Umbilical cord (tissue), 1 donor: ENCODE measurements at regions not wholly inside any gene's neighbourhood (a gene's known extent, or its start where the extent isn't known, plus 50 kb on each side); places are given as distances from the start of the nearest gene placed in this dataset.
"Not testable (repeated sequence)": the region's sequence is repeated elsewhere in the genome, so short reads cannot be mapped to it uniquely, and the experiment has no call there.

Source experiments
- DNase-seq: peaks from one replicate; pipeline ENCODE4 v3.0.0-alpha.2; 2015; ENCODE audit warnings: low spot score

DNA sequence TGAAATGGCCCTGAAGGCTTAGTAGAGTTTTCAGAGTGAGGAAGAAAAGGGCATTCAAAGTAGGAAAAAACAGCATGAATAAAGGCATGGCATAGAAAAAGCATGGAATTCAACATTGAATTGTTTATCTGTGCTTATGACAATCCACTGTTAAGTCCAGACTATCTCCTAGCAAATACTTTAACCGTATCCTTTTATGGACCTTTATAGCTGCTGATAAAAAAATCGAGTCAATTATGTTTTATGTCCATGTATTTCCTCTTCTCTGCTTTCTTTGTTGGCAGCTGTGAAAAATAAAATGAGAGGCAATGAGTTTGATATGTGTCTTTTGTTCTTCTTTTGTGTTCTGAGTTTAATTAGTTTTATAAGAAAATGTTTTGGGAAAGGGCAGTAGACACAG lies 70.4 kb downstream of the TDRD15 start:
- no peak for DNase-seq

DNA sequence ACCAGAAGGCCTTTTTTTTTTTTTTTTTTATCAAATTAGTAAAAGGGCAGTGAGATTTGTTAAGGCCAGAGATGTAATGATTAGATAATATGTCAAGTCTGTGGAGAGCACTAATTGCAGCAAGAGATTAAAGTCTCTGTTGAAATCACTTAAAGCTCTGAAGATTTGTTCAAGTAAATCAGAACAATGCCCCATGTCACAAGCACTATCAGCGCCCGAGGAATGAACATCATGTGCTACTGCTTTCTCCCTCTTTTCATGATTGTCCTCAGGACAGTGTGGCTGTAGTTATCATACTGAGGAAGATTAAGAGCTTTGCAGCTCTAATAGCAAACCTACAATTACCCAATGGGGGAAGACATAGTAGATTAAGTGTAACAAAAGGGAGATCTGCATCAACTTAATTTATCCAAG lies 71.1 kb downstream of the TDRD15 start:
- DNase-seq, result no peak

DNA sequence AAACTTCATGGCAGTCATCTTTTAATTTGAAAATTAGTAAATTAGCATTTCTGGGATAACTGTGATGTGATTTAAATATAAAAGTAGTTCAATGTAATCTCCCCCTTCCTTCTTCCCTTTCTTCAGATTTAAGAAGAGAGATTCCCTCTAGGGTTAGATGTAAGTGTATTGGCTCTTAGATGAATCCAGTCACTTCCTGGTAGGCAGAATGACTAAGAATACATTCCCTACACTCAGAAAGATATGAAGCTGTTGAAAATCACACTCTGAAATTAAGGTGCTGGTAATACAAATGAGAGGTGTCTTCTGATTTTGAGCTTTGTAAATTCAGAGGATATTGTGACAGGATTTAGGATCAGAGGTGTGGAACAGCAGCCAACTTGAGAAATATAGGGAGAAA lies 71.6 kb downstream of the TDRD15 start:
- no peak for DNase-seq

DNA sequence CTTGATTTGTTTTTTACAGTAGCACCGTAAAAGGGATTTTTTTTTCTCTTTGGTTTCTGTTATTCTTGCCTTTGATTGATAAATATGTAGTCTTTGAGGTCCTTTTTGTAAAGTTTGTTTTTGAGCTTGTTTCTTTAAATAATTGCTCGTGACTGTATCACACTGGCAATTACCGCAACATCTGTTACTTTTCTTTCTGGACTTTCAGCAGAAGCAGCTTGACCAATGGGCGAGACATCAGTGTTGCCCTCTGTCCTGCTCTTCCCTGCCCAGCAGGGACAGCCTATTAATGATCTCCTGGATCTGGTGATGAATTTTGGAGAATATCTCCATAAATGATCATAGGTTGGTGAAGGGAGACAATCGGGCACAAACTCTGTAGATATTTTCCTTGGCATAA lies 74.9 kb downstream of the TDRD15 start:
- no peak for DNase-seq

DNA sequence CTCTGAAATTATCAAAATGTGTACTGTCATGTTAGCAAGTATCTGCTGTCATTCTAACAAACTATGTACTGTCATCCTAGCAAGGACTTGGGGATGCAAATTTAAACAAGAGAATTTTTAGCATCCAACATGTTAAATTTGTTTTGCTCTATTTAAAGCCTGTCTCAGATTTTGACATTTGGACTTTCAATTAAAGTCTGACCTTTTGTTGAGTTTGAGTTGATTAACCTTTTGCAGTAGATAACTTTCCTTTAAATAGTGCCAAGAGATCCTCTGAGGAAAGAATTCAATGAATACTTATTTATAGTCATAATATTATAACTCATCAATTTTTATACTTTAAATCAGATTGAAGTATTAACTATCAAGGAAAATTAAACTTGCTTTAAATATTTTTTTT lies 80.2 kb downstream of the TDRD15 start:
- no peak for DNase-seq

DNA sequence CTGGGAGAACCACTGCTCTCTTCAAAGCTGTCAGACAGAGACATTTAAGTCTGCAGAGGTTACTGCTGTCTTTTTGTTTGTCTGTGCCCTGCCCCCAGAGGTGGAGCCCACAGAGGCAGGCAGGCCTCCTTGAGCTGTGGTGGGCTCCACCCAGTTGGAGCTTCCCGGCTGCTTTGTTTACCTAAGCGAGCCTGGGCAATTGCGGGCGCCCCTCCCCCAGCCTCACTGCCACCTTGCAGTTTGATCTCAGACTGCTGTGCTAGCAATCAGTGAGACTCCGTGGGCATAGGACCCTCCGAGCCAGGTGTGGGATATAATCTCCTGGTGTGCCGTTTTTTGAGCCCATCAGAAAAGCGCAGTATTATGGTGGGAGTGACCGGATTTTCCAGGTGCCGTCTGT lies 90.3 kb downstream of the TDRD15 start:
- not testable (repeated sequence) for DNase-seq

DNA sequence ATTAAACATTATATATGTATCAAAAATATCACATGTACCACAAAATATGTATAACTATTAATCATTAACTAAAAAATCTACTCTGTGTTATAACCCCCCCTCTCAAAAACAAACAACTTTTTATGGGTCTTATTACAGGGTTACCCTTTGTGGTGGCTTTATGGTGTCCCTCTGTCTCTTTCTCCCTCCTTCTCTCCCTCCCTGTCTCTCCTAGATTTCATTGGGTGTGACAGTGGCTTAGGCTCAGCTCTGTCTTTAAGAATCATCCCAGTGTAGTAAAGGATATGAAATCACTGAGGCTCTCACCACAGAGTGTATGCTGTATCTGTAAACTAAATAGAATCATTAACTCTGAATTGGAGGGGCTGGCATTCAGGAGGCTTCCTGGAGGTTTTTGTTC lies 93.7 kb downstream of the TDRD15 start:
- no peak for DNase-seq

DNA sequence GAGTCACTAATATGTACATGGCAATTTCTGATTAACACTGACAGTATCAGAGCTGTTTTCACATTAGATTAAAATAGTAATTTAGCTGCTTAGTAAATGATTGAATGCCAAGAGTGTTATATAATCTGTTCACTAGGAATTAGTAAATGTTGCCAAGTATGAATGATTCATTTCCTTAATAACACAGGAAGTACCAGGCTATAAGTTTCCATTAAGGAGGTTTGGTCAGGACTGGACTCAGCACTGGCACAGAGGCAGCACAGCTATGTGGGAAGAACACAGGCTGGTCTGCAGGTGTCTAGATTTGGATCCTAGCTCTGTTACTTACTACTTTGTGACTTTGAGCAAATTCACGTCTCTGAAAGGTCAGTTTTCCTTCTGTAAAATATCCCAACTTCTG lies 97.2 kb downstream of the TDRD15 start:
- DNase-seq, result peak; percentile 14

DNA sequence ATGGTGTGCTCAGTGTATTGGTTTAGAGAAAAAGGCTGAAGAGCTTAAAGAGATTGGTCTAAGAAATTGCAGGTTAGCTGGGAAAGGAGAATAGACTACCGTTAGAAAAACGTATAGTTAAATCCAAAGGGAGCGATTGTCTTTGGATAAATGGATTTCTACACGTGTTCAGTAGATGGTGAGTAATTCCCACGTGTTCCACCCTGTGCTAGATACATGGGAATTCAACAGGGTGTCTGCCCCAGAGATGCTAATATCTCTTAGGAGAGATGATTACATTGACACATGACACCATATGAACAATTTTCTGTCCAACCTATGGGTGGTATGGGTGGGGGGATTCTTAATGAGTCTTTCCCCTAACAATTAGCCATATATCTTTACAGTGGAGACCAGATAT lies 99.8 kb downstream of the TDRD15 start:
- DNase-seq, result no peak

DNA sequence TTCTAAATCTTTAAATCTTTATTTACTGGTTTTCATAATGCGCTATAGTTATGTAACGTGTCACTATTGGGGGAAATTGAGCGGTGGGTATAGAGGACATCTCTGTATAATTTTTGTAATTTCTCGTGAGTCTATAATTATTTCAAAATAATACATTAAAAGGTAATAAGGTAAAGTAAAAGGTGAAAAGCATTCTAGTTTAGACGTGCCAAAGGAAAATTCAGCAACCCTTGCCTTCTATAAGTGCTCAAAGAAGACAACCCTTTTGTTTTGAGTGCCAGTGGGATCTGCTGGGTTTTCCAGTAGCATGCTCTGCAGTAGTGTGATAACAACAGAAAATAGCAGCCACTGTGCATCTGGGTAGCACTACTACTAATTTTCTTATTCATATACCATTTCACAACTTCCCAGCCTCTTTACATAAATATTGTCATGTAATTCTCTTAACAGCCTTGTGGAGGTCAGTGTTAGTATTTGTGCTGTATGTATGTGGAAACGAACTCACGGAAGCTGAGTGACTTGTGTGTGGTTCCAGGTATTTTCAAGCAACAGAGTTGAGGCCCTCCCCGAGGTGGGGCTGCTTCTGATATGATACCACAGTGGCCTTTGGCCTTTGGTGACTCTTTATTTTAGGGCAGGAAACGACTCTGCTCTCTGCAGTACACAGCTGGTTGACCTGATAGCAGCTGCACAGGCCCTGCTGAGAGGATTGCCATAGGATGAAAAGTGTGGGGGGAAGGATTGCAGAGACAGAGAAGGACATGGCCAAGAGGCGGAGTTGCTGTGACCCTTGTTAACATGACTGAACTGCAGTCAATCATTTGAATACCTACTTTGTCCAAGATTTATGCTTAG lies 104.5 kb downstream of the TDRD15 start:
- no peak for DNase-seq

DNA sequence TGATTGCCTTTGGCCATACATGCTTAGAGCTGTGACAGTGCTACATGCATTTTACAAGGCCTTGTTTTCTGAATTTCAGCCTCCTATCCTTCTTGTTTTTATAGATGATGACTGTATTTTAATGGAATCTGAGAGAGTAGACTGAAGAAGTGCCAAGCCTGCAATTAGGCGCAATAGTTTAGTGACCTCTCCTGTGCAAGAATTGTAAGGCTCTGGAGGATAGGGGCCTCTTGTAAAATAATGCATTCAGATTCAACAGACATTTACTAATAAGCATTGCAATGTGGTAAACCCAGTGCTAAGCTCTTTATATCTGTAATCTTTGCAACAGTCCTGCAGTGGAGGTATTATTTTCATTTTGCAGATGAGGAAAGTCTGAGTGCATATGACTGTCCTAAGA lies 105.5 kb downstream of the TDRD15 start:
- peak; percentile 7 for DNase-seq

DNA sequence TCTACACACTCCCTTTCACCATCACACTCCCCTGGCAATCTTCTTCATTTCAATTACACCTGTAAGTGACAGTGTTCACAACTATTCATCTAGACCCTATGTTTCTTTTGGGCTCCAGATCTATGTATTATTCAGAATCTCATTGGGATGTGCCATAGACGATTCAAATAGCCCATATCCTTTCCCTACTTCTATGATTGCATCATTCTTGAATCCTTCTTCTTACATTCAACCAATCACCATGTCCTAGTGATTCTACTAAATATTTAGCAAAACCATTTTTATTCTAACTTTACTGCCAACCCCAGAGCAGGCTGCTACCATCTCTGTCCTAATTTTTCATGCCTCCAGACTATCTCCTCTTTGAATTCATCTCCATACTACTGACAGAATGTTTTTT lies 106.4 kb downstream of the TDRD15 start:
- no peak for DNase-seq

DNA sequence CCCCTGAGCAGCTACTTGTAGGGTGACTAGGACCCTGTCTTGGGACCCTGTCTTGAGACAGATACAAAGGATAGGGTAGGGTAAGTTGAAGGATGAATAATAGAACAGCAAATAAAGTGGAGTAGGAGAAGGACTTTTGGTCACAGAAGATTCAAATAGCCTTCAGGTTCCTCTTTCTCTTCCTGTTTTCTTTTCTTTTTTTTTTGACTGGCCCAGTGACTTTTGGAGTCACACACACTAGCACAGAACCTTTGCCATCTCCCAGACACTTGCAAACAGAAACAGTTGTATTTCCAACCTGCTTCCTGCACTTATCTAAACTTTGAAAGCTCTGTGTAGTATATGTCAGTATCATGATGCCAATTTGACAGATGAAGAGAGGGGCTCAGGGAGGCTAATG lies 108.2 kb downstream of the TDRD15 start:
- DNase-seq, result peak; percentile 7

DNA sequence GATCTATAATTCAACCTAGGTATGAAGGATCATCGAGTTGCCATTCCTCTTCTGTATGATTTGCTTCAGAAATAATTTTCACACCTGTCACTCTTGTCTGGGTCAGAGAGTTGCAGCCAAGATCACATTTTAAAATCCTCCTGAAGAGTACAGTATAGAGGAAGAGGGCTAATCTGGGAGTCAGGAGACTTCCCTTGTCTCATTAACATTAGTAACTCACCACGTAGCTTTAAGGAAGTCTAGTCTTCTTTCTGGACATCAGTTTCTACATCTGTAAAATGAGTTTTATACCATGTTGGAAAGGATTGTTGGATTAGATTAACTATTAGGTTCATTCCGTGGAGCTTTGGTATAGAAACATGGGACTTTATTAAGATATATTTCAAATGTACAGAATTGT lies 109.4 kb downstream of the TDRD15 start:
- DNase-seq, result no peak

DNA sequence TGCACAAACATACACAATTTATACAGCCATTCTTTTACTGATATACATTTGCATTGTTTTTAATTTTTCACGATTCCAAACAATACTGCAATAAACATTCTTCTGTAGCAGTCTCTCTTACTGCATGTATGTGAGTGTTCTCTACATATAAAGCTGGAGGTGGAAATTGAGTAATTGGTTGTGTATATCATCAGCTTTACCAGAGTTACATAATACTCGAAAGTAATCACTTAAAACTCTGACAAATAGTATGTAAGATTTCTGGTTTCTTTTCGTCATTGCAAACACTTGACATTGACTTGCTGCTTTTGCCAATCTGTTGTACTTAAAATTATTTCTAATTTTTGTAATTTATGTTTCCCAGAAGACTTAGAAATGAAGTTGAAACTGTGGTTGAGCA lies 110.2 kb downstream of the TDRD15 start:
- no peak for DNase-seq

DNA sequence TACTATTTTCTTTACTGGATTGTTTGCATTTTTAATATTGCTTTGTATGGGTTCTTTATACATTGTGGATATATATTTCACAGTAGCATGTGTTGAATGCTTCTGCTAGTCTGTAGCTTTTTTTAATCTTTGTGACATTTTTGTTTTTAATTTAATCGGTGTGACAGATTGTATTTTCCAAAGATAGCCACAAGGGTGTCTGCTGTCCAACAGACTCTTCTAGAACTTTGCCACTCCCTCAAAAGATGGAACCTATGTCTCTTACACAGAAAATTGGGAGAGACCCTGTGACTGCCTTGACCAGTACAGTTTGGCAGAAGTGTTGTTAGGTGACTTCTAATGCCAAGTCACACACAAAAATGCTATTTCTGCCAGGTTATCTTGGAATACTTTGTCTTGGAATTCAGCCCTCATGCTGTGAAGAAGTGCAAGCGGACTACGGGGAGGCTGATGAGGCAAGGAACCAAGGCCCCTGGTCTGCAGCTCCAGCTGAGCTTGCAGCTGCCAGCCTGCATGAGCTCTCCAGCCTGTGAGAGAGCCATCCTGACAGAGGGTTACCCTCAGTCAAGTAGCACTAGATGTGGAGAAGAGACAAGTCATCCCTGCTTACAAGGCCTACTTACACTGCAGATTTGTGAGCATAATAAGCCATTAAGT lies 110.8 kb downstream of the TDRD15 start:
- DNase-seq, result no peak

DNA sequence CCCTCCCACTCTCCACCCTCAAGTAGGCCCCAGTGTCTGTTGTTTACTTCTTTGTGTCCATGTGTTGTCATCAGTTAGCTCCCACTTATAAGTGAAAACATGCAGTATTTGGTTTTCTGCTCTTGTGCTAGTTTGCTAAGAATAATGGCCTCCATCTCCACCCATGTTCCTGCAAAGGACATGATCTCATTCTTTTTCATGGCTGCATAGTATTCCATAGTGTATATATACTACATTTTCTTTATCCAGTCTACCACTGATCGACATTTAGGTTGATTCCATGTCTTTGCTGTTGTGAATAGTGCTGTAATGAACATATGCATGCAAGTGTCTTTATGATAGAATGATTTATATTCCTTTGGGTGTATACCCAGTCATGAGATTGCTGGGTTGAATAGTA lies 116.0 kb downstream of the TDRD15 start:
- not testable (repeated sequence) for DNase-seq

DNA sequence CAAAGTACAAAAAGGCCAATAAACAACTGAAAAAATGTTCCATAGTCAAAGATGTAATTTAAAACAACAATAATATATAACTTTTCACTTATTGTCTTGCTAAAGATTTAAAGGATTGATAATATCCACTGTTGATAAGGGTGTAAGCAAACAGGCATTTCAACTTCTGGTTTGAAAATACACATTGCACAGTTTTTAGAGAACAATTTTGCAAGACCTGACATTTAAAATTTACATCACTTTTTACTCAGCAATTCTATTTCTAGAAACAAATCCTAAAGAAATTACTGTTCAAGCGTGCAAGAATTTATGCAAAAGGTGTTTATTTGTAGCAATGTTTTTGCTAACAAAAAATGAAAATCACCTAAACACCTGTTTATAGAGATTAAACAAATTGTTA lies 120.4 kb downstream of the TDRD15 start:
- no peak for DNase-seq

DNA sequence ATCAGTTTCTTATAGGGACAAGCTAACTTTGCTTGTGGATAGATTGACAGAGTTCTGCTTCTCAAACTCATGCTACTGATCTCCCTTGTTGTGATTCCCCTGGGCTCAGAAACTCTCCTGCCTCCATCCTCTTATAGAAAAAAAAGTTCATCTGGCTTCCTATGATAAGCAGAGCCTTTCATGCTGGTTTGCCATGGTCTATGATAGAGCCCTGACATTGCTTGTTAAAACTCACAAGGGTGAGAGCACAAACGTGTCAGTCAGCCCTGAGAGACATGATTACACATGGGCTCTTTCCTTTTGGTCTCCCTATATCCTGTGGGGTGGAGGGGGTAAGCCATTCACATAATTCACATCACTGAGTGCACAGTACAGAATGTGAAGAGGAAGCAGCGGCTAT lies 121.8 kb downstream of the TDRD15 start:
- DNase-seq, result no peak

DNA sequence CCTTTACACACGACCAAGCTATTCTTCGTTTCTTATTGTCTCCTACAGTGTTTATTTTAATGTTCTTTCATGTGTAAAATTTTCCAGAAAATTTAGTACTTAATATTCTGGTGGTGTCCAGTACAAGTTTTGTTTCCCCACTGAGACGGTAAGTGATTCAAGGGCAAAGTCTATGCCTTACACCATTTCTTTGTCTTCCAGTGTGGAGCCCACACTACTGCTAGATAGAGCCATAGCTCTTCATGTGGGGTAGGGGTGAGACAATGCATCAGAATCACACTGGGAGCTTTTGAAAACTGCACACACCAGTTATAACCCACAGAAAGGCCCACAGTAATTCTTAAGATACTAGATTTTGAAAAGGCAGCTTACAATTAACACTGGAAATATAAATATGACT lies 125.6 kb downstream of the TDRD15 start:
- no peak for DNase-seq

DNA sequence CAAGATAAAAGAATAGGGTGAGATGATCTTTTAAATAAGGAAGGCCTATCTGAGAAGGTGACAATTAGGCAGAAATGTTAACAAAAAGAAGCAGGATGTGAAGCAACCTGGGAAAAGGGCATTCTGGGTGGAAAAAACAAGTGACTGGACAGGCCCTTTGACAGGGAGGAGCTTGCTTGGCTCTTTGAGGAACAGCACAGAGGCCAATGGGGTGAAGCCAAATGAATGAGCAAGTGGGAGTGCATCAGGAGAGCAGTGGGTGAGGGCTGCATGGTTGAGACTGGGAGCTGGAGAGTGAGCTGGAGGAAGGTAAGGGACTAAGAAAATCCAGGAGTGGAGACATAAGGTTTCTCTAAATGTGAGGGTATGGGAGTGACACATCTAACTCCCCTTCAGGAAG lies 126.9 kb downstream of the TDRD15 start:
- no peak for DNase-seq

DNA sequence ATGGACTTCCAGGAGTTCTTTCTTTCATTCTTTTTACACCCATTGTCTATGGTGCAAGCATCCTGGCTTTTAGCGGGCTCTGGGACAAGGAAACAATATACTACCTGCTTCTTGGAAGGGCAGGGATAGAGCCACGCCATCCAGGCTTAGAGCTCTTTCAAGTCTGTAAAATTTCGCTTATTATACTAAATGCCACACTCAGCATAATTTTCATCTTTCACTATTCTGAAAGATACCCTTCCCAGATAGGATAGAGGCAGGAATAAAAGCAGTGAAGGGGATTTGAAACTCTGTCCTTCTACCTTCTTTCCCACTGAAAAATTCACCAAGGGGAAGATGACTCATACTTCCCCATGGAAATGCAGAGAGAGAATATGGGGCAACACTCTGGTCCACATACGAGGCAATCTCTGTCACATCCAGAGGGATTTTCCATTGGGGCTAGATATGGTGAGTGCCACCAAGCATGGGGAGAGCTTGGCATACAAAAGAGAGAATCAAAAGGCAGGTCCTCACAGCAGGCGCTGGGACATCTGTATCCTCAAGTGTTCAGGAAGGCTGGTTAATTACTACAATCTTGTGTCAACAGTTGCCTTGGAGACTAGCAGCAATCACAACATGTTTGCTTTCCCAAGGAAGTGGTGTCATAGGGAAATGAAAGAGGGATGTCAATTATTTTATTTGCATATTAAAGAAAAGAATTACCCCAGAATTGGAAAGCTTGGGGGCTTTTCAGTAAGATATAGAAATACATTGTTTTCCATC lies 127.6 kb downstream of the TDRD15 start:
- DNase-seq, result no peak
